ENCODE measurements at regions not wholly inside any gene's neighbourhood (a gene's known extent, or its start where the extent isn't known, plus 50 kb on each side); places are given as distances from the start of the nearest gene placed in this dataset.

GRCh38 chr7:9709216-9709615 is 1264.5 kb upstream of the PHF14 start:
- no peak for DNase-seq

GRCh38 chr7:9711259-9711918 is 1262.3 kb upstream of the PHF14 start:
- intact Hi-C loops (cut with micrococcal nuclease; ENCODE audit: unreplicated experiment) = no loop called here

More at GRCh38 chr7:9709216-9709615, 1264.5 kb upstream of the PHF14 start:
- Histone ChIP-seq H3K79me2 (ENCODE audit: low read depth) (no peaks in the 10 kb centered on the region), H3K36me3 (ENCODE audit: low read depth) (no peaks in the 10 kb centered on the region), H3K27ac (no peak overlapping the region), H3K9me2 (ENCODE audit: insufficient read depth) (no peaks in the 10 kb centered on the region), H4K20me1 (ENCODE audit: insufficient read depth) (no peaks in the 10 kb centered on the region), H3K27me3 (ENCODE audit: insufficient read depth, low read depth) (no peaks in the 10 kb centered on the region), H3F3A (ENCODE audit: insufficient read depth, low read depth) (no peaks in the 10 kb centered on the region), H2AFZ (no peak overlapping the region), H3K4me3 (no peak overlapping the region), H3K9me3 (ENCODE audit: insufficient read depth, low read depth) (no peaks in the 10 kb centered on the region), H3K4me2 (no peak overlapping the region), H3K4me1 (replicated peaks; ENCODE audit: insufficient read depth) (no peaks in the 10 kb centered on the region)
- intact Hi-C loops (cut with micrococcal nuclease; ENCODE audit: unreplicated experiment) = no loop called here
- BruUV-seq (replicated peaks) = no TSS peak
- TF ChIP-seq CTCF (conservative IDR thresholded peaks at IDR 0.05) (no peak), EZH2 (IDR thresholded peaks at IDR 0.05; ENCODE audit: low read depth) (no peak)
- ChIA-PET CTCF (no interaction called here), POLR2A (ENCODE audit: unreplicated experiment) (no interaction called here)

DNA sequence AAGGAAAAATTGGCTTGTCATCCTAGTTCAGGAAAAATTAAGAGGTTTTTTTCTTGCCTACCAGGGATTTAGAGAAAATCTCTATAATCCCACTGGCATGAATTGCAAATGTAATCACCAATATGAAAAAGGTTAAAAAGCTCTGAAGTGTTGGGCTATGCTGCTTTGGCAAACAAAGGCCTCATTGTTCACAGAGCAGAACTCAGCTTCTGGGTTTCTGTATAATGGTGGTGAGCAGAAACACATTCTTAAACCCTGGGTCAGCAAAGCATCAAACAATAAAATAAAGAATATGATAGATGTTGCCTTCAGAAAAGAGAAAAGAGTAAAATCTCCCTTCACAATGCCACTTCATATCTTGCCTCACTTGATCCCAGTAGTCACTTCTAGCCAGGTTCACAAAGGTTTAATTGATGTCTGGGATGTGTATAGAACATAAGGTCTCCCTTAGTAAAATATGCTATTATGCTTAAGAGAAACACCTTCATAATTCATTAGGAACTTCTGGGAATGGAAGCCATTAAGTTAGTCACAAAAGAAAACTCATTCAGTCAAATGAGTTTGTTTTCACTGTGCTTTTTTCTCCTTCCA is 1255.5 kb upstream of the PHF14 start:
- H3K79me2 ChIP-seq (ENCODE audit: low read depth) = no peaks in the 10 kb centered on the region
- H2AFZ ChIP-seq = no peak overlapping the region
- no TSS peak for BruUV-seq (replicated peaks)
- H3K27ac ChIP-seq = no peak overlapping the region
- no peaks in the 10 kb centered on the region for H3K9me3 ChIP-seq (ENCODE audit: insufficient read depth, low read depth)
- ChIA-PET CTCF (no interaction called here), POLR2A (ENCODE audit: unreplicated experiment) (no interaction called here)
- H4K20me1 ChIP-seq (ENCODE audit: insufficient read depth) = no peaks in the 10 kb centered on the region
- no peaks in the 10 kb centered on the region for H3K9me2 ChIP-seq (ENCODE audit: insufficient read depth)
- H3K36me3 ChIP-seq (ENCODE audit: low read depth) = no peaks in the 10 kb centered on the region
- DNase-seq = no peak
- no peaks in the 10 kb centered on the region for H3K4me1 ChIP-seq (replicated peaks; ENCODE audit: insufficient read depth)
- no peaks in the 10 kb centered on the region for H3F3A ChIP-seq (ENCODE audit: insufficient read depth, low read depth)
- TF ChIP-seq EZH2 (IDR thresholded peaks at IDR 0.05; ENCODE audit: low read depth) (no peak), CTCF (conservative IDR thresholded peaks at IDR 0.05) (no peak)
- intact Hi-C loops (cut with micrococcal nuclease; ENCODE audit: unreplicated experiment) = no loop called here
- no peak overlapping the region for H3K4me3 ChIP-seq
- no peak overlapping the region for H3K4me2 ChIP-seq
- no peaks in the 10 kb centered on the region for H3K27me3 ChIP-seq (ENCODE audit: insufficient read depth, low read depth)

More at GRCh38 chr7:9711259-9711918, 1262.3 kb upstream of the PHF14 start:
- DNase-seq = no peak
- Histone ChIP-seq H3K4me1 (replicated peaks; ENCODE audit: insufficient read depth) (no peaks in the 10 kb centered on the region), H3K27me3 (ENCODE audit: insufficient read depth, low read depth) (no peaks in the 10 kb centered on the region), H3K9me2 (ENCODE audit: insufficient read depth) (no peaks in the 10 kb centered on the region), H3K27ac (no peak overlapping the region), H3K9me3 (ENCODE audit: insufficient read depth, low read depth) (no peaks in the 10 kb centered on the region), H2AFZ (no peak overlapping the region), H3F3A (ENCODE audit: insufficient read depth, low read depth) (no peaks in the 10 kb centered on the region), H3K36me3 (ENCODE audit: low read depth) (no peaks in the 10 kb centered on the region), H3K4me3 (no peak overlapping the region), H4K20me1 (ENCODE audit: insufficient read depth) (no peaks in the 10 kb centered on the region), H3K4me2 (no peak overlapping the region), H3K79me2 (ENCODE audit: low read depth) (no peaks in the 10 kb centered on the region)
- ChIA-PET CTCF (no interaction called here), POLR2A (ENCODE audit: unreplicated experiment) (no interaction called here)
- BruUV-seq (replicated peaks) = no TSS peak
- TF ChIP-seq CTCF (conservative IDR thresholded peaks at IDR 0.05) (no peak), EZH2 (IDR thresholded peaks at IDR 0.05; ENCODE audit: low read depth) (no peak)
